ENCODE measurements at regions not wholly inside any gene's neighbourhood (a gene's known extent, or its start where the extent isn't known, plus 50 kb on each side); places are given as distances from the start of the nearest gene placed in this dataset.

DNA sequence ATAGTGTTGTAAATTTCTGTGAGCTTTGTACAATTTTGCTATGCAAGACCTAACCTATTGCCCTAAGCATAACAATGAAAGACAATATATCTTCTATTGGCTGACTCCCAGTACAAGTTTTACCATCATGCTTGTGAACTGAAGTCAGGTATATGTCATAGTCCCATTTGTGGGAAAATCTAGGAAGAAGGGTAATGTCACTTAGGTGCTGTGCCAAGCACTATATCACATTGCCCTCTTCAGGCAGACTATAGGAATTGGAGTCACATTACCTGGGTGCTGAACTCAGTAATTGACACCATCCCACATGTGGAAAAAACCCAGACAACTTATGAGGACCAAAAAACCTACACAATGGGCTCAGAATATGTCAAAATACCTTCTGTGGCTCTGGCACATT, 907.4 kb upstream of the AMELY start:
- DNase-seq: no peak
- Histone ChIP-seq H3K27ac (no peak overlapping the region), H3K9me3 (no peaks in the 10 kb centered on the region), H3K4me3 (no peak overlapping the region), H3K4me1 (no peaks in the 10 kb centered on the region), H3K36me3 (no peaks in the 10 kb centered on the region), H3K27me3 (no peaks in the 10 kb centered on the region)
- ATAC-seq: no peak
- intact Hi-C loops (cut with DNase I; ENCODE audit: low total_unique reads): no loop called here
- TF ChIP-seq, protein P1, sequence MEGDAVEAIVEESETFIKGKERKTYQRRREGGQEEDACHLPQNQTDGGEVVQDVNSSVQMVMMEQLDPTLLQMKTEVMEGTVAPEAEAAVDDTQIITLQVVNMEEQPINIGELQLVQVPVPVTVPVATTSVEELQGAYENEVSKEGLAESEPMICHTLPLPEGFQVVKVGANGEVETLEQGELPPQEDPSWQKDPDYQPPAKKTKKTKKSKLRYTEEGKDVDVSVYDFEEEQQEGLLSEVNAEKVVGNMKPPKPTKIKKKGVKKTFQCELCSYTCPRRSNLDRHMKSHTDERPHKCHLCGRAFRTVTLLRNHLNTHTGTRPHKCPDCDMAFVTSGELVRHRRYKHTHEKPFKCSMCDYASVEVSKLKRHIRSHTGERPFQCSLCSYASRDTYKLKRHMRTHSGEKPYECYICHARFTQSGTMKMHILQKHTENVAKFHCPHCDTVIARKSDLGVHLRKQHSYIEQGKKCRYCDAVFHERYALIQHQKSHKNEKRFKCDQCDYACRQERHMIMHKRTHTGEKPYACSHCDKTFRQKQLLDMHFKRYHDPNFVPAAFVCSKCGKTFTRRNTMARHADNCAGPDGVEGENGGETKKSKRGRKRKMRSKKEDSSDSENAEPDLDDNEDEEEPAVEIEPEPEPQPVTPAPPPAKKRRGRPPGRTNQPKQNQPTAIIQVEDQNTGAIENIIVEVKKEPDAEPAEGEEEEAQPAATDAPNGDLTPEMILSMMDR (IDR thresholded peaks at IDR 0.05 in 4 of 5, conservative IDR thresholded peaks at IDR 0.05 in 1 of 5): no peak
- no peak for TF ChIP-seq POLR2A (IDR thresholded peaks at IDR 0.05)
- in situ Hi-C loops (cut with MboI; ENCODE audit: low sequenced_read_pairs in 4 of 4): no loop called here

DNA sequence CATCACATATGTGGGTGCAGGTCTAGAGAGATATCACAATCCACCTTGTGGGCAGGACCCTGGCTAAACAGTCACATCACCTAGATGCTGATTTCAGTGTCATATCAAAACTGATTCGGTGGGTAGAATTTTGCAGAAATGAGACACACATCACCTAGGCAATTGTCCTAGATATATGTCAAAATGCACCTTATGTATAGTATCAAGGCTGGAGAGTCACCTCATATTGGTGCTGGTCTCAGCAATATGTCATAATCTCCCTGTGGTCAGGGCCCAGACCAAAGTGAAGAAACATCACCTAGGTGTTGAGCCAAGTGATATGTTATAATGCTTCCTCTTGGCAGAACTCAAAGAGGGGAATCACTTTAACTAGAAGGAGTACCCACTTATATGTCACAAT, 905.0 kb upstream of the AMELY start:
- Histone ChIP-seq H3K4me3 (no peak overlapping the region), H3K9me3 (no peaks in the 10 kb centered on the region), H3K27ac (no peak overlapping the region), H3K36me3 (no peaks in the 10 kb centered on the region), H3K4me1 (no peaks in the 10 kb centered on the region), H3K27me3 (no peaks in the 10 kb centered on the region)
- intact Hi-C loops (cut with DNase I; ENCODE audit: low total_unique reads) (no loop called here), in situ Hi-C loops (cut with MboI; ENCODE audit: low sequenced_read_pairs in 4 of 4) (no loop called here)
- ATAC-seq (no peak), DNase-seq (no peak)
- TF ChIP-seq, protein P1 (IDR thresholded peaks at IDR 0.05 in 4 of 5, conservative IDR thresholded peaks at IDR 0.05 in 1 of 5): no peak
- no peak for TF ChIP-seq POLR2A (IDR thresholded peaks at IDR 0.05)

- H3K27ac ChIP-seq: no peak overlapping the region
- no peaks in the 10 kb centered on the region for H3K4me1 ChIP-seq
- H3K36me3 ChIP-seq: no peaks in the 10 kb centered on the region
- in situ Hi-C loops (cut with MboI; ENCODE audit: low sequenced_read_pairs in 4 of 4): no loop called here
- DNase-seq (no peak), ATAC-seq (no peak)
- no peaks in the 10 kb centered on the region for H3K27me3 ChIP-seq
- no peak overlapping the region for H3K4me3 ChIP-seq
- intact Hi-C loops (cut with DNase I; ENCODE audit: low total_unique reads): no loop called here
- TF ChIP-seq, protein P1 (IDR thresholded peaks at IDR 0.05 in 4 of 5, conservative IDR thresholded peaks at IDR 0.05 in 1 of 5): no peak
- no peaks in the 10 kb centered on the region for H3K9me3 ChIP-seq
Observed at GRCh38 chrY:7815921-7816320, 904.4 kb upstream of the AMELY start.

- intact Hi-C loops (cut with DNase I; ENCODE audit: low total_unique reads): no loop called here
- H3K4me1 ChIP-seq: no peaks in the 10 kb centered on the region
- in situ Hi-C loops (cut with MboI; ENCODE audit: low sequenced_read_pairs in 4 of 4): no loop called here
- ATAC-seq (no peak), DNase-seq (no peak)
- TF ChIP-seq POLR2A (IDR thresholded peaks at IDR 0.05): no peak
- TF ChIP-seq, protein P1 (IDR thresholded peaks at IDR 0.05 in 4 of 5, conservative IDR thresholded peaks at IDR 0.05 in 1 of 5): no peak
- H3K27ac ChIP-seq: no peak overlapping the region
- no peaks in the 10 kb centered on the region for H3K27me3 ChIP-seq
- H3K4me3 ChIP-seq: no peak overlapping the region
- H3K36me3 ChIP-seq: no peaks in the 10 kb centered on the region
- no peaks in the 10 kb centered on the region for H3K9me3 ChIP-seq
Observed at GRCh38 chrY:7815285-7815684, 903.7 kb upstream of the AMELY start.

DNA sequence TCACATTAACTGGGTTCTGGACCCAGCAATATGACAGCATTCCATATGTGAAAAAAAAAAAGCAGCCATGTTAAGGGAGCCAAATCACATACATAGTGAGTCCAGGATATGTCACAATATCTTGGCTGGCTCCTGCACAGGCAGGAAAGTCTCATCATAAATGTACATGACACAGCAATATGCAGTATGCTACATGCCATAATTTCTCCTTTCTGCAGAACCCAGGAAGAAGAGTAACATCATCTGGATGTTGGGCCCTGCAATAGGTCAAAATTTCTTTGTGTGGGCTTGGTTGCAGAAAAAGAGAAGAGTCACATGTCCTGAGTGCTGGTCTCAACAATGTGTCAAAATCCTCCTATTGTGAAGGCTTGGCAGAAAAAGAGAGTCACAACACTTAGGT, 902.8 kb upstream of the AMELY start:
- H3K4me3 ChIP-seq: no peak overlapping the region
- H3K36me3 ChIP-seq: no peaks in the 10 kb centered on the region
- ATAC-seq (no peak), DNase-seq (no peak)
- no peaks in the 10 kb centered on the region for H3K4me1 ChIP-seq
- no peaks in the 10 kb centered on the region for H3K9me3 ChIP-seq
- in situ Hi-C loops (cut with MboI; ENCODE audit: low sequenced_read_pairs in 4 of 4) (no loop called here), intact Hi-C loops (cut with DNase I; ENCODE audit: low total_unique reads) (no loop called here)
- TF ChIP-seq, protein P1 (IDR thresholded peaks at IDR 0.05 in 4 of 5, conservative IDR thresholded peaks at IDR 0.05 in 1 of 5): no peak
- TF ChIP-seq POLR2A (IDR thresholded peaks at IDR 0.05): no peak
- no peaks in the 10 kb centered on the region for H3K27me3 ChIP-seq
- H3K27ac ChIP-seq: no peak overlapping the region

Measured in gastrocnemius medialis (tissue), 4 donors.